ENCODE measurements at regions not wholly inside any gene's neighbourhood (a gene's known extent, or its start where the extent isn't known, plus 50 kb on each side); places are given as distances from the start of the nearest gene placed in this dataset.

- FAIRE-seq = no peak
Observed at GRCh38 chr11:127195501-127196120, 195.0 kb upstream of the KIRREL3 start.

- FAIRE-seq = no peak
Observed at GRCh38 chr11:127194521-127194920, 194.0 kb upstream of the KIRREL3 start.

- no peak for FAIRE-seq
Observed at GRCh38 chr11:127193950-127194349, 193.4 kb upstream of the KIRREL3 start.

- FAIRE-seq = no peak
Observed at GRCh38 chr11:127191689-127192088, 191.1 kb upstream of the KIRREL3 start.

- no peak for FAIRE-seq
Observed at GRCh38 chr11:127191261-127191660, 190.7 kb upstream of the KIRREL3 start.

- no peak for FAIRE-seq
Observed at GRCh38 chr11:127182586-127183203, 182.1 kb upstream of the KIRREL3 start.

GRCh38 chr11:127157225-127157624 lies 156.7 kb upstream of the KIRREL3 start:
- no peak for FAIRE-seq

- no peak for FAIRE-seq
Observed at GRCh38 chr11:127149410-127149809, 148.8 kb upstream of the KIRREL3 start.

GRCh38 chr11:127143251-127143650 lies 142.7 kb upstream of the KIRREL3 start:
- FAIRE-seq = no peak

- no peak for FAIRE-seq
Observed at GRCh38 chr11:127138613-127139012, 138.0 kb upstream of the KIRREL3 start.

GRCh38 chr11:127137771-127138280 lies 137.3 kb upstream of the KIRREL3 start:
- FAIRE-seq = no peak

GRCh38 chr11:127136438-127136837 lies 135.9 kb upstream of the KIRREL3 start:
- no peak for FAIRE-seq

- no peak for FAIRE-seq
Observed at GRCh38 chr11:127135256-127135655, 134.7 kb upstream of the KIRREL3 start.

- no peak for FAIRE-seq
Observed at GRCh38 chr11:127133061-127133460, 132.5 kb upstream of the KIRREL3 start.

- FAIRE-seq = no peak
Observed at GRCh38 chr11:127130321-127130720, 129.8 kb upstream of the KIRREL3 start.

- FAIRE-seq = no peak
Observed at GRCh38 chr11:127126986-127127385, 126.4 kb upstream of the KIRREL3 start.

GRCh38 chr11:127119356-127119755 lies 118.8 kb upstream of the KIRREL3 start:
- no peak for FAIRE-seq

- FAIRE-seq = no peak
Observed at GRCh38 chr11:127118811-127119210, 118.2 kb upstream of the KIRREL3 start.

- FAIRE-seq = no peak
Observed at GRCh38 chr11:127117231-127117739, 116.7 kb upstream of the KIRREL3 start.

GRCh38 chr11:127115844-127116243 lies 115.3 kb upstream of the KIRREL3 start:
- FAIRE-seq = no peak

GRCh38 chr11:127114035-127114434 lies 113.5 kb upstream of the KIRREL3 start:
- no peak for FAIRE-seq

- FAIRE-seq = no peak
Observed at GRCh38 chr11:127110542-127110941, 110.0 kb upstream of the KIRREL3 start.

- no peak for FAIRE-seq
Observed at GRCh38 chr11:127109796-127110480, 109.4 kb upstream of the KIRREL3 start.

- no peak for FAIRE-seq
Observed at GRCh38 chr11:127108838-127109237, 108.3 kb upstream of the KIRREL3 start.
